ENCODE measurements at regions not wholly inside any gene's neighbourhood (a gene's known extent, or its start where the extent isn't known, plus 50 kb on each side); places are given as distances from the start of the nearest gene placed in this dataset.

GRCh38 chr10:88062385-88062784, 199.0 kb downstream of the PTEN start:
- no peak for TF ChIP-seq CTCF (IDR thresholded peaks at IDR 0.05)
- TF ChIP-seq SIN3A (IDR thresholded peaks at IDR 0.05; ENCODE audit: borderline replicate concordance, insufficient read depth, low read depth, low read length), result no peak
- TF ChIP-seq POLR2AphosphoS5 (IDR thresholded peaks at IDR 0.05; ENCODE audit: low read depth, low read length), result no peak
- no peak for TF ChIP-seq REST (IDR thresholded peaks at IDR 0.05; ENCODE audit: insufficient read depth in 1 of 2, low read depth in 2 of 2, low read length in 1 of 2)

All from Panc1 (cell line).